Fibroblast of lung (primary cell): ENCODE measurements at regions not wholly inside any gene's neighbourhood (a gene's known extent, or its start where the extent isn't known, plus 50 kb on each side); places are given as distances from the start of the nearest gene placed in this dataset.
"Not testable (repeated sequence)": the region's sequence is repeated elsewhere in the genome, so short reads cannot be mapped to it uniquely, and the experiment has no call there.

Experiments
- DNase-seq, 2 donors: peaks; one replicate each; pipeline versions ENCODE4 v3.0.0 to v3.0.0-alpha.2; 2010; ENCODE audit warnings: low read depth in 2 of 2
- H2AFZ ChIP-seq: 2 replicates; pipeline ENCODE4 v1.5.1; 2012; ENCODE audit warnings: low read length, control low read depth, inconsistent platforms
- H3K27ac ChIP-seq: 2 replicates; pipeline ENCODE4 v1.5.1; 2011; ENCODE audit warnings: low read length, control low read depth; ENCODE audit not compliant: insufficient read depth
- H3K27me3 ChIP-seq: 2 replicates; pipeline ENCODE4 v1.5.1; 2011; ENCODE audit warnings: mild to moderate bottlenecking, low read length; ENCODE audit not compliant: control insufficient read depth, insufficient read depth
- H3K36me3 ChIP-seq: 2 replicates; pipeline ENCODE4 v1.5.1; 2011; ENCODE audit warnings: low read length; ENCODE audit not compliant: control insufficient read depth, insufficient read depth
- H3K4me1 ChIP-seq: 2 replicates; pipeline ENCODE4 v1.5.1; 2011; ENCODE audit warnings: low read length; ENCODE audit not compliant: control insufficient read depth, insufficient read depth; ENCODE audit errors: extremely low read depth
- H3K4me2 ChIP-seq: 2 replicates; pipeline ENCODE4 v1.5.1; 2011; ENCODE audit warnings: low read length, control low read depth; ENCODE audit not compliant: insufficient read depth; ENCODE audit errors: extremely low read depth
- H3K4me3 ChIP-seq, 4 experiments: fragments of 200-600 bp in 1 of 4; sonication (generic) in 1 of 4; replicated peaks in 1 of 4; 2 replicates each; pipeline ENCODE4 v1.5.1; 2011 to 2016; ENCODE audit warnings: low read length in 4 of 4, low read depth in 3 of 4, mild to moderate bottlenecking in 3 of 4, control low read depth in 2 of 4, inconsistent platforms in 1 of 4, mixed read lengths in 1 of 4; ENCODE audit not compliant: insufficient read depth in 1 of 4; ENCODE audit errors: control extremely low read depth in 1 of 4
- H3K79me2 ChIP-seq: 2 replicates; pipeline ENCODE4 v1.5.1; 2012; ENCODE audit warnings: mild to moderate bottlenecking, low read length, inconsistent platforms; ENCODE audit not compliant: control insufficient read depth, insufficient read depth
- H3K9ac ChIP-seq: 2 replicates; pipeline ENCODE4 v1.5.1; 2011; ENCODE audit warnings: mild to moderate bottlenecking, low read length, control low read depth; ENCODE audit not compliant: insufficient read depth
- H3K9me3 ChIP-seq: 2 replicates; pipeline ENCODE4 v1.5.1; 2012; ENCODE audit warnings: low read depth, low read length; ENCODE audit not compliant: control insufficient read depth, insufficient read depth
- H4K20me1 ChIP-seq: 2 replicates; pipeline ENCODE4 v1.5.1; 2011; ENCODE audit warnings: low read length; ENCODE audit not compliant: control insufficient read depth, insufficient read depth; ENCODE audit errors: extremely low read depth
- CTCF ChIP-seq, 2 donors: IDR thresholded peaks in 1 of 2; conservative IDR thresholded peaks in 1 of 2; 1 replicate in 1 of 2; 2 replicates in 1 of 2; pipeline ENCODE4 v1.5.1; 2011 to 2012; ENCODE audit warnings: low read length in 2 of 2, control low read depth in 1 of 2, inconsistent platforms in 1 of 2, low read depth in 1 of 2, mild to moderate bottlenecking in 1 of 2
- EZH2 ChIP-seq: IDR thresholded peaks from 2 replicates; pipeline ENCODE4 v1.5.1; 2012; ENCODE audit warnings: low read length, control low read depth, mild to moderate bottlenecking; ENCODE audit errors: missing control alignments

DNA sequence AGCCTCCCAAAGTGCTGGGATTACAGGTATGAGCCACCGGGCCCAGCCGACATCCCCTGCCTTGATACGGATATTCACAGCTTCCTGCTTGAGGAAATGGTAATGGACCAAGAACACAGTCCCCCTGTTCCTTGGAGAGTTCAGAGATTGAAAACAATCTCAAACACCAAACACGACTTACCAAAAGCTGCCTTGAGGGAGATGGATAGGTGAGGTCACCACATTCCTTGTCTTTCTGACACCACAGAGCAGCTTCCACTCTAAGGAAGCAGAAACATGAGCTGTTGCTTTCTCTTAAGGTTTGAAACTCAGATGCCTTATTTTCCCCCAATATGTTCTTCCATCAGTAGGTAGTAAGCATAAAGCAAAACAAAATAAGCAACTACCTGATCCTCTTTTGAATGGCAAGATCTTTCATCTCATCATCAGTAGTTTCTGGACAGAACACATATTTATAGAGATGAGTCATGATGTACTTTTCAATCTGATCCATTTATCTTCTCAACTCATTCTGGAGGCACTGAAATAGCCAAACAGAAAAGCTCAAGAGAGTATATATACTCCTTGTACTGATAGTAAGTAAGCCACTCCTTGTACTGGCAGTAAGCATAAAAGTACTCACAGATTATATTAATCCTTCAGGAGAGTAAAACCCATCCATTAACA lies 199.1 kb upstream of the KCTD7 start:
- Histone ChIP-seq H3K9ac (no peak overlapping the region), H4K20me1 (no peaks in the 10 kb centered on the region), H3K4me1 (no peaks in the 10 kb centered on the region), H3K36me3 (no peaks in the 10 kb centered on the region), H3K27me3 (no peaks in the 10 kb centered on the region), H3K4me2 (no peak overlapping the region), H3K27ac (no peak overlapping the region), H3K4me3 (no peak overlapping the region), H3K79me2 (no peaks in the 10 kb centered on the region), H3K9me3 (no peaks in the 10 kb centered on the region), H2AFZ (no peak overlapping the region)
- no peak for TF ChIP-seq EZH2
- TF ChIP-seq CTCF (conservative IDR thresholded peaks at IDR 0.05 in 1 of 2, IDR thresholded peaks at IDR 0.05 in 1 of 2; ENCODE audit: low read depth in 1 of 2, low read length in 2 of 2), result no peak
- DNase-seq, result no peak

DNA sequence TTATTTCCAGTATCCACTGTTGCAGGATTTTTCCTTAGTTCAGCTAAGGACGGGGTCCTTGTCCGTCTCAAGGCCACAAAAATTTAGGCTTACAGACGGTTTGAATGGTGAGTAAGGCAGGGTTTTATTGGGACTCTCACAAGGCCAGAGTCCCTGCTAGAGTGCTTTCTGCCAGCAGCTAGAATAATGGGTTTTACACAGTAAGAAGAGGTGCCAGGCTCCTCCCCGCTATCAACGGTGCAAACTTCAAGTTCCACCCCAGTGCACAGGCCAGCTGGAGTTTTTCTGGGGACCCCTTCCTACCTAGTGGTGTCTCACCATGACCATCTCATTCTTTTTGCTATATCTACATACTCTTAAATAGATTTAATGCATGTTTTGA lies 198.5 kb upstream of the KCTD7 start:
- DNase-seq, result no peak

GRCh38 chr7:66438703-66439405 lies 189.8 kb upstream of the KCTD7 start:
- not testable (repeated sequence) for H3K36me3 ChIP-seq, H2AFZ ChIP-seq, H3K9me3 ChIP-seq, H3K27ac ChIP-seq, H3K4me2 ChIP-seq, H3K27me3 ChIP-seq, H4K20me1 ChIP-seq, H3K4me1 ChIP-seq, H3K4me3 ChIP-seq, H3K79me2 ChIP-seq, H3K9ac ChIP-seq
- DNase-seq, result peak in 1 of 2 donors; percentile 43

More for the DNA sequence above, 198.5 kb upstream of the KCTD7 start:
- Histone ChIP-seq H3K4me2 (no peak overlapping the region), H3K79me2 (no peaks in the 10 kb centered on the region), H3K27me3 (no peaks in the 10 kb centered on the region), H2AFZ (no peak overlapping the region), H3K9me3 (no peaks in the 10 kb centered on the region), H3K36me3 (no peaks in the 10 kb centered on the region), H3K4me1 (no peaks in the 10 kb centered on the region), H4K20me1 (no peaks in the 10 kb centered on the region), H3K27ac (no peak overlapping the region), H3K9ac (no peak overlapping the region), H3K4me3 (no peak overlapping the region)
- TF ChIP-seq CTCF (conservative IDR thresholded peaks at IDR 0.05 in 1 of 2, IDR thresholded peaks at IDR 0.05 in 1 of 2; ENCODE audit: low read depth in 1 of 2, low read length in 2 of 2) (no peak), EZH2 (no peak)
